H1 (cell line): ENCODE measurements at regions not wholly inside any gene's neighbourhood (a gene's known extent, or its start where the extent isn't known, plus 50 kb on each side); places are given as distances from the start of the nearest gene placed in this dataset.

Experiments
- CTCF ChIA-PET: fragments of 300-600 bp; sonication (Branson Sonifier 250); formaldehyde crosslinking; loops from one replicate; lab custom pipeline; 2021; ENCODE audit not compliant: partially characterized antibody; lab: Charles Lee
- POLR2A ChIA-PET: fragments of 300-600 bp; sonication (Branson Sonifier 250); formaldehyde crosslinking; loops from one replicate; lab custom pipeline; 2021; ENCODE audit warnings: inconsistent platforms; ENCODE audit not compliant: partially characterized antibody; lab: Charles Lee
- DNase-seq, 2 experiments: peaks; one replicate each; pipeline versions ENCODE4 v3.0.0 to v3.0.0-alpha.2; 2010 to 2022; ENCODE audit warnings: low spot score in 2 of 2, low read depth in 1 of 2, mixed read lengths in 1 of 2
- FAIRE-seq: peaks from 2 replicates; lab custom pipeline; 2011; peaks lifted over from hg19 to GRCh38; lab: Jason Lieb, UNC
- H2AFZ ChIP-seq: 2 replicates; pipeline ENCODE4 v1.8.1; 2012; ENCODE audit warnings: low read length, inconsistent platforms
- H2AK5ac ChIP-seq: 2 replicates; pipeline ENCODE4 v1.6.1; 2013; ENCODE audit warnings: low read depth, low read length
- H2BK120ac ChIP-seq: replicated peaks from 2 replicates; pipeline ENCODE3; 2013; ENCODE audit warnings: low read depth, low read length, inconsistent platforms
- H2BK12ac ChIP-seq: 2 replicates; pipeline ENCODE4 v1.6.1; 2013; ENCODE audit warnings: low read depth, low read length
- H2BK15ac ChIP-seq: 2 replicates; pipeline ENCODE4 v1.6.1; 2013; ENCODE audit warnings: low read length
- H2BK20ac ChIP-seq: 2 replicates; pipeline ENCODE4 v1.6.1; 2013; ENCODE audit warnings: low read length
- H2BK5ac ChIP-seq: 2 replicates; pipeline ENCODE4 v1.6.1; 2013; ENCODE audit warnings: low read depth, low read length
- H3K14ac ChIP-seq: 2 replicates; pipeline ENCODE4 v1.6.1; 2013; ENCODE audit warnings: inconsistent platforms; ENCODE audit not compliant: insufficient read length
- H3K18ac ChIP-seq: 2 replicates; pipeline ENCODE4 v1.6.1; 2013; ENCODE audit warnings: low read length; ENCODE audit errors: extremely low read depth
- H3K23ac ChIP-seq: 2 replicates; pipeline ENCODE4 v1.6.1; 2013; ENCODE audit warnings: inconsistent platforms; ENCODE audit not compliant: insufficient read length
- H3K23me2 ChIP-seq: 2 replicates; pipeline ENCODE4 v1.6.1; 2013; ENCODE audit warnings: low read depth, low read length
- H3K27ac ChIP-seq: 2 replicates; pipeline ENCODE4 v1.6.1; 2011; ENCODE audit warnings: low read depth, low read length, inconsistent platforms
- H3K27me3 ChIP-seq, 4 experiments: replicated peaks in 1 of 4; 1 replicate in 1 of 4; 2 replicates in 3 of 4; pipeline versions ENCODE4 v1.6.1 to v1.8.1; 2011 to 2013; ENCODE audit warnings: low read length in 3 of 4, mild to moderate bottlenecking in 3 of 4, inconsistent platforms in 2 of 4, mixed read lengths in 2 of 4, moderate library complexity in 1 of 4; ENCODE audit not compliant: control insufficient read depth in 3 of 4, insufficient read depth in 3 of 4; ENCODE audit errors: extremely low read depth in 1 of 4
- H3K36me3 ChIP-seq, 4 experiments: 2 replicates each; pipeline versions ENCODE4 v1.6.1 to v1.8.1; 2011 to 2013; ENCODE audit warnings: mild to moderate bottlenecking in 4 of 4, low read length in 3 of 4, moderate library complexity in 2 of 4, control low read depth in 1 of 4, inconsistent platforms in 1 of 4; ENCODE audit not compliant: insufficient read depth in 4 of 4, control insufficient read depth in 2 of 4
- H3K4ac ChIP-seq: replicated peaks from 2 replicates; pipeline ENCODE3; 2013; ENCODE audit warnings: low read length, low read depth, mixed read lengths, inconsistent platforms; ENCODE audit not compliant: insufficient read length
- H3K4me1 ChIP-seq, 4 experiments: replicated peaks in 1 of 4; 1 replicate in 1 of 4; 2 replicates in 3 of 4; pipeline versions ENCODE4 v1.6.1 to v1.8.1; 2011 to 2013; ENCODE audit warnings: low read length in 3 of 4, inconsistent platforms in 2 of 4, mixed read lengths in 1 of 4; ENCODE audit not compliant: insufficient read depth in 4 of 4, control insufficient read depth in 3 of 4
- H3K4me2 ChIP-seq, 2 experiments: 2 replicates each; pipeline versions ENCODE4 v1.6.1 to v1.8.1; 2011 to 2013; ENCODE audit warnings: low read depth in 2 of 2, low read length in 2 of 2, control low read depth in 1 of 2, inconsistent platforms in 1 of 2, mild to moderate bottlenecking in 1 of 2; ENCODE audit not compliant: insufficient read depth in 1 of 2
- H3K4me3 ChIP-seq, 4 experiments: fragments of 200-600, 300-600 bp in 1 of 4; sonication (generic), shearing (Covaris generic), sonication (Bioruptor Twin) in 1 of 4; 2 replicates each; pipeline versions ENCODE4 v1.5.1 to v1.8.1; 2011 to 2016; ENCODE audit warnings: low read length in 4 of 4, low read depth in 3 of 4, control low read depth in 2 of 4, inconsistent platforms in 2 of 4, mild to moderate bottlenecking in 2 of 4, mixed read lengths in 1 of 4, moderate library complexity in 1 of 4; ENCODE audit not compliant: insufficient read depth in 2 of 4; ENCODE audit errors: extremely low read depth in 1 of 4
- H3K56ac ChIP-seq: replicated peaks from 2 replicates; pipeline ENCODE3; 2013; ENCODE audit warnings: low read depth, mild to moderate bottlenecking, mixed read lengths, low read length, inconsistent platforms; ENCODE audit not compliant: insufficient read length
- H3K79me1 ChIP-seq: 2 replicates; pipeline ENCODE4 v1.6.1; 2013; ENCODE audit warnings: low read depth, low read length, control low read depth
- H3K79me2 ChIP-seq, 2 experiments: 2 replicates each; pipeline versions ENCODE4 v1.6.1 to v1.8.1; 2012 to 2013; ENCODE audit warnings: low read length in 2 of 2, mild to moderate bottlenecking in 2 of 2, inconsistent platforms in 1 of 2; ENCODE audit not compliant: insufficient read depth in 2 of 2, control insufficient read depth in 1 of 2
- H3K9ac ChIP-seq, 4 experiments: replicated peaks in 1 of 4; 1 replicate in 1 of 4; 2 replicates in 3 of 4; pipeline versions ENCODE4 v1.6.1 to v1.8.1; 2011 to 2013; ENCODE audit warnings: low read depth in 3 of 4, low read length in 3 of 4, control low read depth in 2 of 4, mild to moderate bottlenecking in 2 of 4, moderate library complexity in 2 of 4, inconsistent platforms in 1 of 4; ENCODE audit errors: extremely low read depth in 1 of 4
- H3K9me3 ChIP-seq, 2 experiments: 2 replicates each; pipeline versions ENCODE4 v1.6.1 to v1.8.1; 2012 to 2013; ENCODE audit warnings: mild to moderate bottlenecking in 2 of 2, moderate library complexity in 2 of 2, control low read depth in 1 of 2, inconsistent platforms in 1 of 2, low read depth in 1 of 2, low read length in 1 of 2, mixed read lengths in 1 of 2; ENCODE audit not compliant: insufficient read depth in 2 of 2
- H4K20me1 ChIP-seq, 2 experiments: replicated peaks in 1 of 2; 2 replicates each; pipeline versions ENCODE3 to v1.8.1; 2011 to 2013; ENCODE audit warnings: inconsistent platforms in 2 of 2, low read length in 2 of 2, mild to moderate bottlenecking in 1 of 2; ENCODE audit not compliant: insufficient read depth in 2 of 2, control insufficient read depth in 1 of 2
- H4K5ac ChIP-seq: 2 replicates; pipeline ENCODE4 v1.6.1; 2013; ENCODE audit warnings: low read length, low read depth, mixed read lengths, inconsistent platforms; ENCODE audit not compliant: insufficient read length
- H4K8ac ChIP-seq: 2 replicates; pipeline ENCODE4 v1.8.0; 2013; ENCODE audit warnings: mild to moderate bottlenecking, moderate library complexity, low read length, inconsistent platforms; ENCODE audit not compliant: insufficient read depth; ENCODE audit errors: extremely low read depth
- H4K91ac ChIP-seq: replicated peaks from 2 replicates; pipeline ENCODE3; 2013; ENCODE audit warnings: low read length, mixed read lengths, inconsistent platforms; ENCODE audit not compliant: insufficient read length
- CTBP2 ChIP-seq: IDR thresholded peaks from 2 replicates; pipeline ENCODE4 v1.7.0; 2011; ENCODE audit warnings: borderline replicate concordance, mild to moderate bottlenecking, moderate library complexity, mixed read lengths, low read length; ENCODE audit not compliant: insufficient read depth, insufficient read length
- CTCF ChIP-seq, 3 experiments: IDR thresholded peaks; 1 replicate in 2 of 3; 2 replicates in 1 of 3; pipeline versions ENCODE4 v1.5.1 to v1.6.1; 2011; ENCODE audit warnings: low read length in 3 of 3, mild to moderate bottlenecking in 3 of 3, inconsistent platforms in 2 of 3, low read depth in 1 of 3, moderate library complexity in 1 of 3; ENCODE audit not compliant: insufficient read depth in 1 of 3; ENCODE audit errors: control extremely low read depth in 1 of 3
- EGR1 ChIP-seq: IDR thresholded peaks from 2 replicates; pipeline ENCODE4 v1.6.1; 2011; ENCODE audit warnings: low read depth, low read length, borderline replicate concordance
- GABPA ChIP-seq: IDR thresholded peaks from 2 replicates; pipeline ENCODE4 v1.6.1; 2011; ENCODE audit warnings: mild to moderate bottlenecking, low read length, moderate library complexity, borderline replicate concordance; ENCODE audit not compliant: insufficient read depth
- HDAC6 ChIP-seq: IDR thresholded peaks from one replicate; pipeline ENCODE4 v1.7.1; 2012; ENCODE audit warnings: low read depth, mild to moderate bottlenecking, inconsistent platforms, low read length, moderate library complexity
- NANOG ChIP-seq: IDR thresholded peaks from 2 replicates; pipeline ENCODE4 v1.6.1; 2011; ENCODE audit warnings: low read length, low read depth, mild to moderate bottlenecking, inconsistent platforms; ENCODE audit not compliant: insufficient read depth, poor library complexity, severe bottlenecking
- RXRA ChIP-seq: IDR thresholded peaks from 2 replicates; pipeline ENCODE4 v1.6.1; 2011; ENCODE audit warnings: low read depth, mild to moderate bottlenecking, low read length, moderate library complexity; ENCODE audit not compliant: insufficient read depth
- SIN3A ChIP-seq, 2 experiments: IDR thresholded peaks in 1 of 2; conservative IDR thresholded peaks in 1 of 2; 2 replicates each; pipeline ENCODE4 v1.6.1; 2011 to 2012; ENCODE audit warnings: low read length in 2 of 2, improper control_type of control experiment in 1 of 2, low read depth in 1 of 2, mild to moderate bottlenecking in 1 of 2
- SP4 ChIP-seq: IDR thresholded peaks from 2 replicates; pipeline ENCODE4 v1.6.1; 2012; ENCODE audit warnings: low read length, inconsistent platforms
- TAF1 ChIP-seq: IDR thresholded peaks from 2 replicates; pipeline ENCODE4 v1.6.1; 2011; ENCODE audit warnings: mild to moderate bottlenecking, low read depth, low read length
- TEAD4 ChIP-seq: IDR thresholded peaks from 2 replicates; pipeline ENCODE4 v1.6.1; 2012; ENCODE audit warnings: low read depth, low read length, inconsistent platforms, mixed read lengths
- WGBS, 2 experiments: shearing (Covaris generic) in 1 of 2; methylation state at CpG; one replicate each; pipeline versions ENCODE4 v1.1.6 to v1.1.7; 2013 to 2015; ENCODE audit warnings: low lambda C conversion rate in 2 of 2, mixed read lengths in 2 of 2, inconsistent platforms in 1 of 2, low coverage in 1 of 2, missing lambda C conversion rate in 1 of 2; ENCODE audit not compliant: insufficient replicate concordance in 2 of 2, insufficient coverage in 1 of 2, insufficient read length in 1 of 2; ENCODE audit errors: extremely low coverage in 1 of 2, missing lambda C conversion rate in 1 of 2; 5-methylcytosine and 5-hydroxymethylcytosine counted together

DNA sequence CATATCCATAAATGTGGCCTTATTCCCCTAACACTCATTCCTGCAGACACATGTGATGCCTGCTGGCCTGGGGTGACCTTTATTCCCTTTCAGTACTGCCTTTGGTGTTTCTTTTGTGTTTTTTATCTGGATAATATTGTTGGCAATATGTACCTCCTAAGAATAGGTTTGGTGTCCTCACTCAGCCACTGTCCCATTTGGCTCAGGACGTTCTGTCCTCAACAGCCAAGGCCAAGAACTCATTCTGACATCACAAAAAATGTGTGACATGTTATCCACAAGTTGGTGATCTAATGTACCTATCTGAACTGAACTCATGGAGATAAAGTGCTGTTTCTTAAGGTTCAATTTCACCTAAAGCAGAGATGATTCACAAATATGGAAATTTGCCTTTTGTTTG is 142.9 kb upstream of the GRAMD2B start:
- H4K91ac ChIP-seq: peak overlapping the region; percentile 31
- 74% methylated on average over 1 of the region's 1 CpG; no CpG with 5 or more reads in 1 of the 2 experiments for WGBS, 2 experiments
- H2BK20ac ChIP-seq: no peak overlapping the region
- peak overlapping the region; percentile 44 for H3K4ac ChIP-seq
- no peaks in the 10 kb centered on the region for H4K20me1 ChIP-seq
- H3K79me2 ChIP-seq: no peaks in the 10 kb centered on the region
- H3K27ac ChIP-seq: no peak overlapping the region
- H4K5ac ChIP-seq: no peak overlapping the region
- H3K23ac ChIP-seq: no peak overlapping the region
- H3K36me3 ChIP-seq: no peaks in the 10 kb centered on the region
- no peaks in the 10 kb centered on the region for H3K23me2 ChIP-seq
- no peak overlapping the region; the same call in 1 of the 2 replicates for H2BK12ac ChIP-seq
- H3K4me1 ChIP-seq: 0 out of 7 replicates have a peak, but pooled peaks cover 0 to 2% (median 0%) of the 10 kb centered on the region in 4 experiments
- FAIRE-seq: no peak
- DNase-seq: no peak
- H2BK15ac ChIP-seq: no peak overlapping the region
- no peaks in the 10 kb centered on the region for H3K9me3 ChIP-seq
- no peak overlapping the region for H3K14ac ChIP-seq
- H3K79me1 ChIP-seq: no peaks in the 10 kb centered on the region
- H3K27me3 ChIP-seq: no peaks in the 10 kb centered on the region
- no peak overlapping the region for H2BK5ac ChIP-seq
- no peak overlapping the region for H2AK5ac ChIP-seq
- no peak overlapping the region for H3K9ac ChIP-seq
- H2AFZ ChIP-seq: no peak overlapping the region
- no peak overlapping the region for H2BK120ac ChIP-seq
- H3K18ac ChIP-seq: no peak overlapping the region
- H3K4me2 ChIP-seq: no peak overlapping the region
- H3K56ac ChIP-seq: no peak overlapping the region
- H3K4me3 ChIP-seq: no peak overlapping the region
- POLR2A ChIA-PET: no interaction called here
- H4K8ac ChIP-seq: no peak overlapping the region
- CTCF ChIA-PET: no interaction called here
- TF ChIP-seq TAF1 (no peak), SIN3A (conservative IDR thresholded peaks at IDR 0.05 in 1 of 2, IDR thresholded peaks at IDR 0.05 in 1 of 2; ENCODE audit: low read depth in 1 of 2, low read length in 2 of 2) (no peak), SP4 (no peak), GABPA (no peak), CTCF (IDR thresholded peaks at IDR 0.05; ENCODE audit: control extremely low read depth in 1 of 3, insufficient read depth in 1 of 3, low read depth in 1 of 3, low read length in 3 of 3) (no peak), CTBP2 (no peak), EGR1 (no peak), RXRA (no peak), HDAC6 (no peak), NANOG (no peak), TEAD4 (no peak)
